ENCODE measurements at regions not wholly inside any gene's neighbourhood (a gene's known extent, or its start where the extent isn't known, plus 50 kb on each side); places are given as distances from the start of the nearest gene placed in this dataset.
"Not testable (repeated sequence)": the region's sequence is repeated elsewhere in the genome, so short reads cannot be mapped to it uniquely, and the experiment has no call there.

DNA sequence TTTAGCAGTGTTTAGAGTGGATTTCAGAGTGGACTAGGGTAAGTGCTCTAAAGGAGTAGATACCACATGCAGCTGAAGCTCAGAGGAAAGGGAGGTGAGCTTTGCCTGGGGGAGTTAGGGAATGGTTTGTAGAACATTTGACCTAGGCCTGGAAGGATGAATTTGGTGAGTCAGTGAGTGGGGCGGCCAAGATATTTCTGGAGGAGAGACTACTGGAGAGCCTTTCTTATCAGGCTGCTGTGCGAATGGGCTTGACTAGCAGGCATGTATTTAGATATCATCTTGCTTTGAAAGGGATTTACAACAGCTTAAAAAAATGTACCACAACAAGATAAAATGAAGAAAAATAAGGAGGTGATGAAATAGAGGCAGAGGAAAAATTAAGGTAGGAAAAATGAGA, 77.8 kb upstream of the ROPN1 start:
- H3K18ac ChIP-seq (ENCODE audit: extremely low read depth, low read length); H4K8ac ChIP-seq (ENCODE audit: extremely low read depth, insufficient read depth, low read length); H4K91ac ChIP-seq (replicated peaks; ENCODE audit: insufficient read length, low read length); H3K79me2 ChIP-seq (ENCODE audit: control insufficient read depth in 1 of 2, insufficient read depth in 2 of 2, low read length in 2 of 2); H2BK120ac ChIP-seq (replicated peaks; ENCODE audit: low read depth, low read length); H3K4me1 ChIP-seq (replicated peaks in 1 of 4; ENCODE audit: control insufficient read depth in 3 of 4, insufficient read depth in 4 of 4, low read length in 3 of 4); H2BK5ac ChIP-seq (ENCODE audit: low read depth, low read length); H4K20me1 ChIP-seq (replicated peaks in 1 of 2; ENCODE audit: control insufficient read depth in 1 of 2, insufficient read depth in 2 of 2, low read length in 2 of 2); H3K14ac ChIP-seq (ENCODE audit: insufficient read length); H3K4me3 ChIP-seq (ENCODE audit: extremely low read depth in 1 of 4, insufficient read depth in 2 of 4, low read depth in 3 of 4, low read length in 4 of 4); H3K36me3 ChIP-seq (ENCODE audit: control insufficient read depth in 2 of 4, insufficient read depth in 4 of 4, low read length in 3 of 4); FAIRE-seq; H3K9me3 ChIP-seq (ENCODE audit: insufficient read depth in 2 of 2, low read depth in 1 of 2, low read length in 1 of 2); H2AK5ac ChIP-seq (ENCODE audit: low read depth, low read length); H3K4ac ChIP-seq (replicated peaks; ENCODE audit: insufficient read length, low read depth, low read length); H3K27ac ChIP-seq (ENCODE audit: low read depth, low read length); H4K5ac ChIP-seq (ENCODE audit: insufficient read length, low read depth, low read length); H2BK20ac ChIP-seq (ENCODE audit: low read length); H3K23me2 ChIP-seq (ENCODE audit: low read depth, low read length); DNase-seq (ENCODE audit: low read depth in 1 of 2, low spot score in 2 of 2); H2BK15ac ChIP-seq (ENCODE audit: low read length); H3K23ac ChIP-seq (ENCODE audit: insufficient read length); H3K27me3 ChIP-seq (replicated peaks in 1 of 4; ENCODE audit: control insufficient read depth in 3 of 4, extremely low read depth in 1 of 4, insufficient read depth in 3 of 4, low read length in 3 of 4); H3K56ac ChIP-seq (replicated peaks; ENCODE audit: insufficient read length, low read depth, low read length); H2BK12ac ChIP-seq (ENCODE audit: low read depth, low read length); H3K79me1 ChIP-seq (ENCODE audit: low read depth, low read length); POLR2A ChIA-PET (ENCODE audit: partially characterized antibody); H3K9ac ChIP-seq (replicated peaks in 1 of 4; ENCODE audit: extremely low read depth in 1 of 4, low read depth in 3 of 4, low read length in 3 of 4); H2AFZ ChIP-seq (ENCODE audit: low read length); H3K4me2 ChIP-seq (ENCODE audit: insufficient read depth in 1 of 2, low read depth in 2 of 2, low read length in 2 of 2): not testable (repeated sequence)
- 92% methylated on average over 2 of the region's 2 CpGs; no CpG with 5 or more reads in 1 of the 2 experiments for WGBS, 2 experiments (ENCODE audit: extremely low coverage in 1 of 2, insufficient coverage in 1 of 2, insufficient read length in 1 of 2, insufficient replicate concordance in 2 of 2, low coverage in 1 of 2, low lambda C conversion rate in 2 of 2, missing lambda C conversion rate in 1 of 2)
- CTCF ChIA-PET (ENCODE audit: partially characterized antibody) = interaction anchor here (1.1 to 1.5 kb wide), 3 partner anchors 10 to 489 kb away, joined by 3 read pairs; no protein-coding TSS in a partner anchor

DNA sequence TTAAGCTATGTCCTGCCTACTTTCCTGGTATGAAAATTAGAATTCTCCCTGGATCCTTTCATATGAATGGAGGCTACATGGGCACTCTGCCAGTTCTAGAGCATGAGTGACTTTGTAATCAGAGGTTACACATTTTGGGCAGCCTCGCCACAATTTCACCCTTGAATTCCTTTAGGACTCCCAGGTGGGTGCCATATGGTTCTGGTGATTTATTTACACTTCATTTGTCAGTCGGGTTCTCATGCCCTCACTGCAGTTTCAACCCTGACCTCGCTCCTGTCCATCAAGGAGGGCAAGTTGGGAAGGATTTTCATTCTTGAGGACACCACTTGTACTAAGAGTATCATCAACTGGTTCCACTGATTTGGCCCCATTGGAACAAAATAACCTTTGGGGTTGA, 83.2 kb upstream of the ROPN1 start:
- H3K9me3 ChIP-seq (ENCODE audit: insufficient read depth in 2 of 2, low read depth in 1 of 2, low read length in 1 of 2); H3K27ac ChIP-seq (ENCODE audit: low read depth, low read length); H3K36me3 ChIP-seq (ENCODE audit: control insufficient read depth in 2 of 4, insufficient read depth in 4 of 4, low read length in 3 of 4); H3K79me2 ChIP-seq (ENCODE audit: control insufficient read depth in 1 of 2, insufficient read depth in 2 of 2, low read length in 2 of 2); H3K23me2 ChIP-seq (ENCODE audit: low read depth, low read length); H3K27me3 ChIP-seq (replicated peaks in 1 of 4; ENCODE audit: control insufficient read depth in 3 of 4, extremely low read depth in 1 of 4, insufficient read depth in 3 of 4, low read length in 3 of 4); FAIRE-seq; H2BK12ac ChIP-seq (ENCODE audit: low read depth, low read length); H2AK5ac ChIP-seq (ENCODE audit: low read depth, low read length); H4K8ac ChIP-seq (ENCODE audit: extremely low read depth, insufficient read depth, low read length); H3K14ac ChIP-seq (ENCODE audit: insufficient read length); H3K23ac ChIP-seq (ENCODE audit: insufficient read length); H3K4me1 ChIP-seq (replicated peaks in 1 of 4; ENCODE audit: control insufficient read depth in 3 of 4, insufficient read depth in 4 of 4, low read length in 3 of 4); H3K4me2 ChIP-seq (ENCODE audit: insufficient read depth in 1 of 2, low read depth in 2 of 2, low read length in 2 of 2); H3K9ac ChIP-seq (replicated peaks in 1 of 4; ENCODE audit: extremely low read depth in 1 of 4, low read depth in 3 of 4, low read length in 3 of 4); H2BK120ac ChIP-seq (replicated peaks; ENCODE audit: low read depth, low read length); H3K18ac ChIP-seq (ENCODE audit: extremely low read depth, low read length); H3K56ac ChIP-seq (replicated peaks; ENCODE audit: insufficient read length, low read depth, low read length); H3K4ac ChIP-seq (replicated peaks; ENCODE audit: insufficient read length, low read depth, low read length); H2BK5ac ChIP-seq (ENCODE audit: low read depth, low read length); H2BK20ac ChIP-seq (ENCODE audit: low read length); H2BK15ac ChIP-seq (ENCODE audit: low read length); H3K79me1 ChIP-seq (ENCODE audit: low read depth, low read length); DNase-seq (ENCODE audit: low read depth in 1 of 2, low spot score in 2 of 2); H4K20me1 ChIP-seq (replicated peaks in 1 of 2; ENCODE audit: control insufficient read depth in 1 of 2, insufficient read depth in 2 of 2, low read length in 2 of 2); H3K4me3 ChIP-seq (ENCODE audit: extremely low read depth in 1 of 4, insufficient read depth in 2 of 4, low read depth in 3 of 4, low read length in 4 of 4); H4K91ac ChIP-seq (replicated peaks; ENCODE audit: insufficient read length, low read length); H4K5ac ChIP-seq (ENCODE audit: insufficient read length, low read depth, low read length); H2AFZ ChIP-seq (ENCODE audit: low read length): not testable (repeated sequence)
- ChIA-PET CTCF (ENCODE audit: partially characterized antibody) (interaction anchor here (1.1 to 10.8 kb wide), 7 partner anchors 9 to 206 kb away, joined by 4 to 112 read pairs (median 9); no protein-coding TSS in a partner anchor), POLR2A (ENCODE audit: partially characterized antibody) (interaction anchor here (1.3 kb wide), 1 partner anchor 9 kb away, joined by 3 read pairs; no protein-coding TSS in a partner anchor)
- 84% methylated on average over 3 of the region's 3 CpGs; no CpG with 5 or more reads in 1 of the 2 experiments for WGBS, 2 experiments (ENCODE audit: extremely low coverage in 1 of 2, insufficient coverage in 1 of 2, insufficient read length in 1 of 2, insufficient replicate concordance in 2 of 2, low coverage in 1 of 2, low lambda C conversion rate in 2 of 2, missing lambda C conversion rate in 1 of 2)
